ENCODE measurements at regions not wholly inside any gene's neighbourhood (a gene's known extent, or its start where the extent isn't known, plus 50 kb on each side); places are given as distances from the start of the nearest gene placed in this dataset.
"Not testable (repeated sequence)": the region's sequence is repeated elsewhere in the genome, so short reads cannot be mapped to it uniquely, and the experiment has no call there.

DNA sequence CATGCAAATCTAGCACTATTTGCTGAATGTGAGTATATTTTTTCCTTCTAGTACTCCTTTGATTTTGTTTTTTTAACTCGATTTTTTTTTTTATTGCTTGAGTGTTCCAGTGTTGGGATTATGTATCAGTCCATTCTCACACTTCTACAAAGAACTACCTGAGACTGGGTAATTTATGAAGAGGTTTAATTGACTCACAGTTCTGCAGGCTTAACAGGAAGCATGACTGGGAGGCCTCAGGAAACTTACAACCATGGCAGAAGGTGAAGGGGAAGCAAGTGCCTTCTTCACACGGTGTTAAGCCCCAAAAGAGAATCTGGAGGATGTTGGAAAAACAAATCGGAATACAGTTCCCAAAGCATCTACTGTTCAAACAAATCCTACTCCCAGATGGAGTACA, 69.1 kb downstream of the ZNF518B start:
- not testable (repeated sequence) for H3F3A ChIP-seq (ENCODE audit: insufficient read depth, low read length); H3K9me3 ChIP-seq (replicated peaks; ENCODE audit: insufficient read depth, low read length); DNase-seq; H2AFZ ChIP-seq (ENCODE audit: low read length); H3K9ac ChIP-seq (ENCODE audit: low read length); H3K4me2 ChIP-seq (ENCODE audit: low read depth, low read length); H3K27ac ChIP-seq (ENCODE audit: low read length); H4K20me1 ChIP-seq (ENCODE audit: insufficient read depth, low read length); H3K4me3 ChIP-seq (ENCODE audit: low read length); H3K27me3 ChIP-seq (replicated peaks; ENCODE audit: insufficient read depth, low read length); H3K36me3 ChIP-seq (replicated peaks; ENCODE audit: insufficient read depth, low read length); H3K79me2 ChIP-seq (ENCODE audit: low read length); H3K9me2 ChIP-seq (replicated peaks; ENCODE audit: insufficient read depth, low read length); H3K4me1 ChIP-seq (ENCODE audit: low read length)

DNA sequence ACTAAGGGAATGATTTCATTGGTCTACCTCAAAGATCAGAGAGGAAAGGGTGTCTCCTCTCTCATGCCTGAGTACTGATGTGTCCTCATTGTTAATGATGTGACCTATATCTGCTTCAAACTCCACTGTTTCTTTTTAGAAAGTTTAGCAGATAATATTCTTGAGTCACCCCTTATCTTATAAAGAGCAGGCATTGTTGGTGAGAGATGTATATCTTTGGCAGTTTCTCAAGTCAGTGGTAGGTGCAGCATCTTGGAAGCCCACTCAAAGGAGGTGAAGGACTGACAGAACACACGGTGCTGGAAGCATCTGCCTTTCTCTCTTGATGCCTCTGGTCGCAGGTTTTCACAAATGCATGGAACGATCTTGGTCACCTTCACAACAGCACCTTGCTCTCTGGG, 71.2 kb downstream of the ZNF518B start:
- H3K9me2 ChIP-seq (replicated peaks; ENCODE audit: insufficient read depth, low read length), result no peaks in the 10 kb centered on the region
- TF ChIP-seq, protein P1, sequence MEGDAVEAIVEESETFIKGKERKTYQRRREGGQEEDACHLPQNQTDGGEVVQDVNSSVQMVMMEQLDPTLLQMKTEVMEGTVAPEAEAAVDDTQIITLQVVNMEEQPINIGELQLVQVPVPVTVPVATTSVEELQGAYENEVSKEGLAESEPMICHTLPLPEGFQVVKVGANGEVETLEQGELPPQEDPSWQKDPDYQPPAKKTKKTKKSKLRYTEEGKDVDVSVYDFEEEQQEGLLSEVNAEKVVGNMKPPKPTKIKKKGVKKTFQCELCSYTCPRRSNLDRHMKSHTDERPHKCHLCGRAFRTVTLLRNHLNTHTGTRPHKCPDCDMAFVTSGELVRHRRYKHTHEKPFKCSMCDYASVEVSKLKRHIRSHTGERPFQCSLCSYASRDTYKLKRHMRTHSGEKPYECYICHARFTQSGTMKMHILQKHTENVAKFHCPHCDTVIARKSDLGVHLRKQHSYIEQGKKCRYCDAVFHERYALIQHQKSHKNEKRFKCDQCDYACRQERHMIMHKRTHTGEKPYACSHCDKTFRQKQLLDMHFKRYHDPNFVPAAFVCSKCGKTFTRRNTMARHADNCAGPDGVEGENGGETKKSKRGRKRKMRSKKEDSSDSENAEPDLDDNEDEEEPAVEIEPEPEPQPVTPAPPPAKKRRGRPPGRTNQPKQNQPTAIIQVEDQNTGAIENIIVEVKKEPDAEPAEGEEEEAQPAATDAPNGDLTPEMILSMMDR (IDR thresholded peaks at IDR 0.05; ENCODE audit: low read length), result no peak
- no peak for TF ChIP-seq EZH2 (optimal IDR thresholded peaks at IDR 0.05; ENCODE audit: low read depth, low read length)
- no peak for TF ChIP-seq EZH2phosphoT487 (IDR thresholded peaks at IDR 0.05; ENCODE audit: low read length)
- H3F3A ChIP-seq (ENCODE audit: insufficient read depth, low read length), result no peaks in the 10 kb centered on the region
- no peaks in the 10 kb centered on the region for H3K4me1 ChIP-seq (ENCODE audit: low read length)
- no peak overlapping the region for H3K4me3 ChIP-seq (ENCODE audit: low read length)
- no peaks in the 10 kb centered on the region for H3K79me2 ChIP-seq (ENCODE audit: low read length)
- H3K36me3 ChIP-seq (replicated peaks; ENCODE audit: insufficient read depth, low read length), result no peaks in the 10 kb centered on the region
- DNase-seq, result no peak
- no peak overlapping the region for H3K27ac ChIP-seq (ENCODE audit: low read length)
- H4K20me1 ChIP-seq (ENCODE audit: insufficient read depth, low read length), result no peaks in the 10 kb centered on the region
- H3K4me2 ChIP-seq (ENCODE audit: low read depth, low read length), result no peak overlapping the region
- H3K9ac ChIP-seq (ENCODE audit: low read length), result no peak overlapping the region
- H2AFZ ChIP-seq (ENCODE audit: low read length), result no peak overlapping the region
- no peaks in the 10 kb centered on the region for H3K9me3 ChIP-seq (replicated peaks; ENCODE audit: insufficient read depth, low read length)
- no peaks in the 10 kb centered on the region for H3K27me3 ChIP-seq (replicated peaks; ENCODE audit: insufficient read depth, low read length)

DNA sequence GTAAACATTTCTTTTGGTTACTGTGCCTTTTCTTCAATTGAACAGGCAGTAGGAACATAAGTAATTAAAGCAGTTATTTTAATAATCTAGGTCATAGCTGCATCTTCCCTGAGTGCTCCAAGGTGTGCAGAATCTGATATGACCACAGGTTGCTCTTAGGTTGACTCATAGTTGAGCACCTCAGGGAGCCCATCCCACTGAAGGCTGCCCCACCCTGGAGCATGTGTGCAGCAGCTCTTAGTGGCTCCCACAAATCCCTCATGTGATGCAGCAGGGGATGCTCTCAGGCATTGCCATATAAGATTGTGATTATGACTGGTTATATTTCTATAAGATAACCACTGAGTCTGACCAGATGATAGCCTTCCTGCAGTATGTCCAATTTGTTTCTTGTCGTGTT, 72.3 kb downstream of the ZNF518B start:
- no peak overlapping the region for H3K4me3 ChIP-seq (ENCODE audit: low read length)
- no peaks in the 10 kb centered on the region for H3K4me1 ChIP-seq (ENCODE audit: low read length)
- no peaks in the 10 kb centered on the region for H3F3A ChIP-seq (ENCODE audit: insufficient read depth, low read length)
- TF ChIP-seq EZH2phosphoT487 (IDR thresholded peaks at IDR 0.05; ENCODE audit: low read length), result no peak
- TF ChIP-seq, protein P1 (IDR thresholded peaks at IDR 0.05; ENCODE audit: low read length), result no peak
- TF ChIP-seq EZH2 (optimal IDR thresholded peaks at IDR 0.05; ENCODE audit: low read depth, low read length), result no peak
- no peaks in the 10 kb centered on the region for H4K20me1 ChIP-seq (ENCODE audit: insufficient read depth, low read length)
- no peak for DNase-seq
- no peaks in the 10 kb centered on the region for H3K9me2 ChIP-seq (replicated peaks; ENCODE audit: insufficient read depth, low read length)
- H3K27ac ChIP-seq (ENCODE audit: low read length), result no peak overlapping the region
- no peak overlapping the region for H2AFZ ChIP-seq (ENCODE audit: low read length)
- no peaks in the 10 kb centered on the region for H3K27me3 ChIP-seq (replicated peaks; ENCODE audit: insufficient read depth, low read length)
- no peak overlapping the region for H3K9ac ChIP-seq (ENCODE audit: low read length)
- H3K36me3 ChIP-seq (replicated peaks; ENCODE audit: insufficient read depth, low read length), result no peaks in the 10 kb centered on the region
- H3K4me2 ChIP-seq (ENCODE audit: low read depth, low read length), result no peak overlapping the region
- no peaks in the 10 kb centered on the region for H3K79me2 ChIP-seq (ENCODE audit: low read length)
- no peaks in the 10 kb centered on the region for H3K9me3 ChIP-seq (replicated peaks; ENCODE audit: insufficient read depth, low read length)

DNA sequence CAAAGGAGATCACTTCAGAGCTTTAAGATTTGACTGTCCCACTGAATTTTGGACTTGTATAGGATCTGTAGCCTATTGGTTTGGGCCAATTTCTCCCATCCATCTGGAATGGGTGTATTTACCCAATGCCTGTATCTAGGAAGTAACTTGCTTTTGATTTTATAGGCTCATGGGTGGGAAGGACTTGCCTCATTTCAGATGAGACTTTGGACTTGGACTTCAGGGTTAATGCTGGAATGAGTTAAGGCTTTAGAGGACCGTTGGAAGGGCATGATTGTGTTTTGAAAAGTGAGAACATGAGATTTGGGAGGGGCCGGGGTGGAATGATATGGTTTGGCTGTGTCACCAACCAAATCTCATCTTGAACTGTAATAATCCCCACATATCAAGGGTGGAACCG, 73.8 kb downstream of the ZNF518B start:
- Histone ChIP-seq H3K4me1 (ENCODE audit: low read length) (no peaks in the 10 kb centered on the region), H2AFZ (ENCODE audit: low read length) (no peak overlapping the region), H3K27ac (ENCODE audit: low read length) (no peak overlapping the region), H4K20me1 (ENCODE audit: insufficient read depth, low read length) (no peaks in the 10 kb centered on the region), H3K36me3 (replicated peaks; ENCODE audit: insufficient read depth, low read length) (no peaks in the 10 kb centered on the region), H3K9me3 (replicated peaks; ENCODE audit: insufficient read depth, low read length) (no peaks in the 10 kb centered on the region), H3K9me2 (replicated peaks; ENCODE audit: insufficient read depth, low read length) (no peaks in the 10 kb centered on the region), H3K79me2 (ENCODE audit: low read length) (no peaks in the 10 kb centered on the region), H3K4me3 (ENCODE audit: low read length) (no peak overlapping the region), H3K27me3 (replicated peaks; ENCODE audit: insufficient read depth, low read length) (no peaks in the 10 kb centered on the region), H3F3A (ENCODE audit: insufficient read depth, low read length) (no peaks in the 10 kb centered on the region), H3K4me2 (ENCODE audit: low read depth, low read length) (no peak overlapping the region), H3K9ac (ENCODE audit: low read length) (no peak overlapping the region)
- no peak for DNase-seq
- TF ChIP-seq EZH2phosphoT487 (IDR thresholded peaks at IDR 0.05; ENCODE audit: low read length), result no peak

DNA sequence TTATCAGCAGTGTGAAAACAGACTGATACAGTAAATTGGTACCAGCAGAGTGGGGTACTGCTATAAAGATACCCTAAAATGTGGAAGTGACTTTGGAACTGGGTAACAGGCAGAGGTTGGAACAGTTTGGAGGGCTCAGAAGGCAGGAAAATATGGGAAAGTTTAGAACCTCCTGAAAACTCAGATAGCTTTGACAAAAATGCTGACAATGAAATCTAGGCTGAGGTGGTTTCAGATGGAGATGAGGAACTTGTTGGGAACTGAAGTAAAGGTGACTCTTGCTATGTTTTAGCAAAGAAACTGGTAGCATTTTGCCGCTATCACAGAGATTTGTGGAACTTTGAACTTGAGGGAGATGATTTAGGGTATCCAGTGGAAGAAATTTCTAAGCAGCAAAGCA, 75.1 kb downstream of the ZNF518B start:
- H4K20me1 ChIP-seq (ENCODE audit: insufficient read depth, low read length); H3K4me3 ChIP-seq (ENCODE audit: low read length); H3F3A ChIP-seq (ENCODE audit: insufficient read depth, low read length); H3K9ac ChIP-seq (ENCODE audit: low read length); H3K9me3 ChIP-seq (replicated peaks; ENCODE audit: insufficient read depth, low read length); H3K36me3 ChIP-seq (replicated peaks; ENCODE audit: insufficient read depth, low read length); H3K9me2 ChIP-seq (replicated peaks; ENCODE audit: insufficient read depth, low read length); H3K27me3 ChIP-seq (replicated peaks; ENCODE audit: insufficient read depth, low read length); H3K4me1 ChIP-seq (ENCODE audit: low read length); H2AFZ ChIP-seq (ENCODE audit: low read length); H3K79me2 ChIP-seq (ENCODE audit: low read length); H3K4me2 ChIP-seq (ENCODE audit: low read depth, low read length); DNase-seq; H3K27ac ChIP-seq (ENCODE audit: low read length): not testable (repeated sequence)
